B cell (primary cell): ENCODE measurements at regions not wholly inside any gene's neighbourhood (a gene's known extent, or its start where the extent isn't known, plus 50 kb on each side); places are given as distances from the start of the nearest gene placed in this dataset.

Source experiments
- ATAC-seq: fragments of 200-7000 bp; cut with Tn5 transposase; one replicate; pipeline ENCODE4 v1.10.0; 2021; ENCODE audit warnings: low read depth, mild to moderate bottlenecking, moderate number of reproducible peaks, moderate library complexity
- CTCF ChIA-PET: fragments of 350-600 bp; sonication (Branson Sonifier 250); formaldehyde crosslinking; loops from one replicate; lab custom pipeline; 2021; ENCODE audit warnings: antibody characterized with exemption, inconsistent platforms; lab: Charles Lee
- POLR2A ChIA-PET: fragments of 350-600 bp; sonication (Branson Sonifier 250); formaldehyde crosslinking; loops from one replicate; lab custom pipeline; 2021; ENCODE audit warnings: antibody characterized with exemption; lab: Charles Lee
- DNase-seq: peaks from one replicate; pipeline ENCODE4 v3.0.0; 2013
- H2AFZ ChIP-seq: 2 replicates; pipeline ENCODE4 v1.6.1; 2012; ENCODE audit warnings: mild to moderate bottlenecking, low read depth, low read length; ENCODE audit not compliant: insufficient read depth, poor library complexity, severe bottlenecking
- H3K27ac ChIP-seq, 2 donors: 1 replicate in 1 of 2; 2 replicates in 1 of 2; pipeline ENCODE4 v1.5.1; 2012 to 2013; ENCODE audit warnings: low read length in 2 of 2, mild to moderate bottlenecking in 2 of 2, moderate library complexity in 1 of 2
- H3K27me3 ChIP-seq, 4 experiments: fragments of 200-600 bp in 1 of 4; sonication (generic) in 1 of 4; replicated peaks in 1 of 4; 1 replicate in 2 of 4; 2 replicates in 2 of 4; pipeline versions ENCODE4 v1.6.1 to v1.7.0; 2013 to 2016; ENCODE audit warnings: low read length in 3 of 4, mild to moderate bottlenecking in 2 of 4, mixed read lengths in 1 of 4, moderate library complexity in 1 of 4; ENCODE audit not compliant: insufficient read depth in 4 of 4, control insufficient read depth in 3 of 4; ENCODE audit errors: control extremely low read depth in 1 of 4
- H3K36me3 ChIP-seq, 2 experiments: replicated peaks in 1 of 2; 1 replicate in 1 of 2; 2 replicates in 1 of 2; pipeline versions ENCODE4 v1.6.1 to v1.7.1; 2013; ENCODE audit warnings: low read length in 1 of 2; ENCODE audit not compliant: insufficient read depth in 2 of 2, control insufficient read depth in 1 of 2; ENCODE audit errors: control extremely low read depth in 1 of 2, extremely low read depth in 1 of 2
- H3K4me1 ChIP-seq, 2 donors: fragments of 200-600 bp in 1 of 2; sonication (generic) in 1 of 2; 1 replicate in 1 of 2; 2 replicates in 1 of 2; pipeline versions ENCODE4 v1.5.1 to v1.6.1; 2013 to 2017; ENCODE audit warnings: low read length in 2 of 2; ENCODE audit not compliant: control insufficient read depth in 2 of 2, insufficient read depth in 2 of 2
- H3K4me2 ChIP-seq: replicated peaks from 2 replicates; pipeline ENCODE3; 2012; ENCODE audit warnings: mild to moderate bottlenecking, low read depth, low read length; ENCODE audit not compliant: poor library complexity, severe bottlenecking
- H3K4me3 ChIP-seq, 5 experiments: fragments of 200-600 bp in 1 of 5; sonication (generic) in 1 of 5; 1 replicate in 3 of 5; 2 replicates in 2 of 5; pipeline versions ENCODE4 v1.5.1 to v1.7.0; 2011 to 2016; ENCODE audit warnings: low read length in 4 of 5, mild to moderate bottlenecking in 4 of 5, low read depth in 2 of 5, control low read depth in 1 of 5, moderate library complexity in 1 of 5; ENCODE audit not compliant: insufficient read depth in 1 of 5; ENCODE audit errors: control extremely low read depth in 1 of 5, extremely low read depth in 1 of 5
- H3K79me2 ChIP-seq: fragments of 200-600 bp; sonication (generic); one replicate; pipeline ENCODE4 v1.6.0; 2016; ENCODE audit warnings: low read length; ENCODE audit not compliant: control insufficient read depth, insufficient read depth
- H3K9ac ChIP-seq: fragments of 200-600 bp; sonication (generic); 2 replicates; pipeline ENCODE4 v1.6.1; 2017; ENCODE audit warnings: mild to moderate bottlenecking, low read length, moderate library complexity
- H3K9me3 ChIP-seq, 3 donors: one replicate each; pipeline versions ENCODE4 v1.6.1 to v1.7.1; 2013; ENCODE audit warnings: low read length in 2 of 3; ENCODE audit not compliant: control insufficient read depth in 2 of 3, insufficient read depth in 1 of 3; ENCODE audit errors: control extremely low read depth in 1 of 3
- H4K20me1 ChIP-seq: 2 replicates; pipeline ENCODE4 v1.6.0; 2012; ENCODE audit warnings: mild to moderate bottlenecking, low read length; ENCODE audit not compliant: insufficient read depth, control insufficient read depth, poor library complexity, severe bottlenecking
- H3K27ac Mint-ChIP-seq: one replicate; pipeline ENCODE4 v1.8.0; 2021; ENCODE audit warnings: mixed read lengths
- H3K27me3 Mint-ChIP-seq: one replicate; pipeline ENCODE4 v1.8.0; 2021; ENCODE audit warnings: mixed read lengths
- H3K4me1 Mint-ChIP-seq: one replicate; pipeline ENCODE4 v1.8.0; 2021; ENCODE audit warnings: mixed read lengths
- H3K4me3 Mint-ChIP-seq: one replicate; pipeline ENCODE4 v1.8.0; 2021; ENCODE audit warnings: mixed read lengths
- H3K9me3 Mint-ChIP-seq: one replicate; pipeline ENCODE4 v1.8.0; 2022; ENCODE audit warnings: mixed read lengths; ENCODE audit not compliant: insufficient read depth
- EZH2 ChIP-seq: IDR thresholded peaks from 2 replicates; pipeline ENCODE4 v1.6.1; 2012; ENCODE audit warnings: borderline replicate concordance, low read depth, mild to moderate bottlenecking, moderate library complexity, low read length; ENCODE audit not compliant: insufficient read depth, poor library complexity, severe bottlenecking
- WGBS: methylation state at CpG from one replicate; pipeline ENCODE4 v1.1.5; 2013; ENCODE audit warnings: missing lambda C conversion rate; ENCODE audit not compliant: insufficient coverage; 5-methylcytosine and 5-hydroxymethylcytosine counted together
- intact Hi-C: fragments of 100-400 bp; cut with micrococcal nuclease; formaldehyde crosslinking; loops from one replicate; pipeline ENCODE4 v1.10.0; 2022
- TF ChIP-seq, protein P1 (sequence below): fragments of 200-600 bp; IDR thresholded peaks from one replicate; pipeline ENCODE4 v1.8.0; 2022; ENCODE audit warnings: antibody characterized with exemption, mild to moderate bottlenecking

DNA sequence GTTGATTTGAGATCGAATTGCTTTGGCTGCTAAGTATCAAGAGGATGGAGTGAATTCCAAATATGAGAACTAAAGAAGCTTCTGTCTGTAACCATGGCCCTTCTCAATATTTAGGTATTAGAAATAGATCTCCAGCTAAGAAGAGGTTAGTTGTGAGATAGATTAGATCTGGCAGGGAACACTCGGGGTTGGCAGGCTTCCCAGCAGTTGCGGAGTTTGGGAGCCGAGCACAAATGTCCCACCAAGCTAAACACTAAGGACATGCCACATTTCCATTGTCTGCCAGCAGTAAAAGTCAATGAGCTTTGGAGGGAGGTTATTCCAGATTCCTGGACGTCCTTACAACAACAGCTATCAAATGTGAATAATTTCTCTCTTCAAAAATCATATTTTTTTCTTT is 85.8 kb downstream of the TAF11L14 start:
- 100% methylated on average over 1 of the region's 5 CpGs for WGBS
- intact Hi-C loops: no loop called here
- Histone ChIP-seq H3K27me3 (no peaks in the 10 kb centered on the region), H2AFZ (no peak overlapping the region), H3K27ac (no peak overlapping the region), H4K20me1 (no peaks in the 10 kb centered on the region), H3K9me3 (peaks cover 0 to 6% (median 0%) of the 10 kb centered on the region in 3 donors), H3K36me3 (no peaks in the 10 kb centered on the region), H3K4me2 (no peak overlapping the region), H3K4me1 (no peaks in the 10 kb centered on the region), H3K4me3 (no peak overlapping the region), H3K9ac (no peak overlapping the region), H3K79me2 (no peaks in the 10 kb centered on the region)
- Mint-ChIP-seq H3K4me3 (no peak overlapping the region), H3K27me3 (peaks cover under 1% of the 10 kb centered on the region), H3K27ac (no peak overlapping the region), H3K4me1 (no peaks in the 10 kb centered on the region), H3K9me3 (peaks cover 3% of the 10 kb centered on the region)
- ChIA-PET POLR2A (no interaction called here), CTCF (interaction anchor here (0.8 kb wide), 1 partner anchor 504 kb away, joined by 4 read pairs; no protein-coding TSS in a partner anchor)
- ATAC-seq (no peak), DNase-seq (no peak)
- no peak for TF ChIP-seq EZH2
- TF ChIP-seq, protein P1, sequence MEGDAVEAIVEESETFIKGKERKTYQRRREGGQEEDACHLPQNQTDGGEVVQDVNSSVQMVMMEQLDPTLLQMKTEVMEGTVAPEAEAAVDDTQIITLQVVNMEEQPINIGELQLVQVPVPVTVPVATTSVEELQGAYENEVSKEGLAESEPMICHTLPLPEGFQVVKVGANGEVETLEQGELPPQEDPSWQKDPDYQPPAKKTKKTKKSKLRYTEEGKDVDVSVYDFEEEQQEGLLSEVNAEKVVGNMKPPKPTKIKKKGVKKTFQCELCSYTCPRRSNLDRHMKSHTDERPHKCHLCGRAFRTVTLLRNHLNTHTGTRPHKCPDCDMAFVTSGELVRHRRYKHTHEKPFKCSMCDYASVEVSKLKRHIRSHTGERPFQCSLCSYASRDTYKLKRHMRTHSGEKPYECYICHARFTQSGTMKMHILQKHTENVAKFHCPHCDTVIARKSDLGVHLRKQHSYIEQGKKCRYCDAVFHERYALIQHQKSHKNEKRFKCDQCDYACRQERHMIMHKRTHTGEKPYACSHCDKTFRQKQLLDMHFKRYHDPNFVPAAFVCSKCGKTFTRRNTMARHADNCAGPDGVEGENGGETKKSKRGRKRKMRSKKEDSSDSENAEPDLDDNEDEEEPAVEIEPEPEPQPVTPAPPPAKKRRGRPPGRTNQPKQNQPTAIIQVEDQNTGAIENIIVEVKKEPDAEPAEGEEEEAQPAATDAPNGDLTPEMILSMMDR: no peak

DNA sequence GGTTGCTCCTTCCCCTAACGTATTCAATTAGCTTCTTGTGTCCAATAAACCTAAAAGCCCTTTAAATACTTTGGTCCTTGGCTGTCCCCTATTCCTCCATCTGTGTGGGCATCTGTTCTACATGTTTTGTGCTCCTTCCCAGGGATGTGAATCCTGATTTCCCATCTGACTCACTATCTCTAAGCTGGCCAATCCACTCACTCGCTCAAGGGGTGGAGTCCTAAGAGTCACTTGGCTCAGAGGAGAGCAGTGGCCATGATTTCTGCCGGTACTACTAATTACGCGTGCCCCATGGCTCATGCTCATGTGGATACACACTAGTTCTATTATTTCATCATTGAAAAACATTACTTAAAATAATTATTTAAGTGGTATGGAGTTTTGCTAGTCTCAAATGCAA is 89.6 kb downstream of the TAF11L14 start:
- Mint-ChIP-seq H3K4me1 (no peaks in the 10 kb centered on the region), H3K9me3 (no peaks in the 10 kb centered on the region), H3K27me3 (peaks cover 5% of the 10 kb centered on the region), H3K4me3 (no peak overlapping the region), H3K27ac (no peak overlapping the region)
- no peaks in the 10 kb centered on the region for H3K79me2 ChIP-seq
- H3K4me3 ChIP-seq: no peak overlapping the region
- no peak overlapping the region for H3K27ac ChIP-seq
- no peak overlapping the region for H3K9ac ChIP-seq
- H3K27me3 ChIP-seq: no peaks in the 10 kb centered on the region
- ATAC-seq: no peak
- no peak for TF ChIP-seq EZH2
- TF ChIP-seq, protein P1: no peak
- no peak overlapping the region for H2AFZ ChIP-seq
- intact Hi-C loops: no loop called here
- no peak overlapping the region for H3K4me2 ChIP-seq
- no CpG with 5 or more reads among the region's 5 CpGs for WGBS
- no peak for DNase-seq
- CTCF ChIA-PET: interaction anchor here (0.6 kb wide), 1 partner anchor 1281 kb away, joined by 3 read pairs; no protein-coding TSS in a partner anchor
- H3K4me1 ChIP-seq: no peaks in the 10 kb centered on the region
- no peaks in the 10 kb centered on the region for H3K36me3 ChIP-seq
- H3K9me3 ChIP-seq: peaks cover 0 to 6% (median 0%) of the 10 kb centered on the region in 3 donors
- POLR2A ChIA-PET: no interaction called here
- H4K20me1 ChIP-seq: no peaks in the 10 kb centered on the region
